ENCODE measurements at regions not wholly inside any gene's neighbourhood (a gene's known extent, or its start where the extent isn't known, plus 50 kb on each side); places are given as distances from the start of the nearest gene placed in this dataset.

DNA sequence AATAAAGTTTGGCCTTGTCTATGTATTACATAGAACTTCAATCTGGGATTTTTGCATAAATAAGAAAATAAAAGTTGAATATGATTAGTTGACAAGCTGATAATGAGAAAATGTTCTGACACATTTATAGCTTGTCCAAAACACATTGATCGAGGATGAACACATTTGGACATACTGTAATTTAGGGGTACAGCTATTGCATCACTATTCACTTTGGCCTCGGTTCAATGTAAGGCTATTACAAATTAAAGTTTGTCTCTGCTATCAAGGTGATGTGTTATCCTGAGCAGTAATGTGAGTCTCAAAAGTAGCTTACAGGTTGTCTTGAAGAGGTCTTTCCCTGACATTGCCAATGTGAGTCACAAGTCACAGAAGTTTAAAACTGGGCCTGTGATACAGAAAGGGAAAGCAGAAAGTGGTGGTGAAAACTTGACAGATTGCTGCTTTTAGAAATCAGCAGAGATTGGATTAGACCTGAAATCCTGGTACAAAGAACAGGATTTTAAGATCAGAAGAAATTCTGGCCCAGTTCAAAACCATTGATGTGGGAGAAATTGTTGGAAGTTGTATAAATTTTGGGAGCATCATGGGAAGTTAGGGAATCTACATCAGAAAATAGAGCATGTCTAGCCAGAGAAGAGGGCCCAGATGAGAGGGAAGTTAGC is 674.1 kb downstream of the NYAP2 start:
- no peak for DNase-seq (ENCODE audit: unreplicated experiment)
- CTCF ChIA-PET, result no interaction called here
- H3K27ac Mint-ChIP-seq (ENCODE audit: low read depth, unreplicated experiment), result no peak overlapping the region
- H3K9me3 Mint-ChIP-seq (ENCODE audit: unreplicated experiment), result peaks cover 5% of the 10 kb centered on the region
- TF ChIP-seq, protein P1, sequence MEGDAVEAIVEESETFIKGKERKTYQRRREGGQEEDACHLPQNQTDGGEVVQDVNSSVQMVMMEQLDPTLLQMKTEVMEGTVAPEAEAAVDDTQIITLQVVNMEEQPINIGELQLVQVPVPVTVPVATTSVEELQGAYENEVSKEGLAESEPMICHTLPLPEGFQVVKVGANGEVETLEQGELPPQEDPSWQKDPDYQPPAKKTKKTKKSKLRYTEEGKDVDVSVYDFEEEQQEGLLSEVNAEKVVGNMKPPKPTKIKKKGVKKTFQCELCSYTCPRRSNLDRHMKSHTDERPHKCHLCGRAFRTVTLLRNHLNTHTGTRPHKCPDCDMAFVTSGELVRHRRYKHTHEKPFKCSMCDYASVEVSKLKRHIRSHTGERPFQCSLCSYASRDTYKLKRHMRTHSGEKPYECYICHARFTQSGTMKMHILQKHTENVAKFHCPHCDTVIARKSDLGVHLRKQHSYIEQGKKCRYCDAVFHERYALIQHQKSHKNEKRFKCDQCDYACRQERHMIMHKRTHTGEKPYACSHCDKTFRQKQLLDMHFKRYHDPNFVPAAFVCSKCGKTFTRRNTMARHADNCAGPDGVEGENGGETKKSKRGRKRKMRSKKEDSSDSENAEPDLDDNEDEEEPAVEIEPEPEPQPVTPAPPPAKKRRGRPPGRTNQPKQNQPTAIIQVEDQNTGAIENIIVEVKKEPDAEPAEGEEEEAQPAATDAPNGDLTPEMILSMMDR (IDR thresholded peaks at IDR 0.05; ENCODE audit: unreplicated experiment), result no peak
- POLR2A ChIA-PET, result interaction anchor here (0.6 to 1.8 kb wide), 2 partner anchors 9 to 16 kb away, joined by 3 to 7 read pairs; no protein-coding TSS in a partner anchor
- intact Hi-C loops (cut with micrococcal nuclease), result no loop called here
- no TSS peak for BruUV-seq (replicated peaks)
- peaks cover 4% of the 10 kb centered on the region for H3K4me1 Mint-ChIP-seq (ENCODE audit: insufficient read depth, unreplicated experiment)
- no peak overlapping the region for H3K4me3 Mint-ChIP-seq (ENCODE audit: unreplicated experiment)
- no peaks in the 10 kb centered on the region for H3K27me3 Mint-ChIP-seq (ENCODE audit: insufficient read depth, unreplicated experiment)
- no peaks in the 10 kb centered on the region for H3K36me3 Mint-ChIP-seq (ENCODE audit: insufficient read depth, unreplicated experiment)

DNA sequence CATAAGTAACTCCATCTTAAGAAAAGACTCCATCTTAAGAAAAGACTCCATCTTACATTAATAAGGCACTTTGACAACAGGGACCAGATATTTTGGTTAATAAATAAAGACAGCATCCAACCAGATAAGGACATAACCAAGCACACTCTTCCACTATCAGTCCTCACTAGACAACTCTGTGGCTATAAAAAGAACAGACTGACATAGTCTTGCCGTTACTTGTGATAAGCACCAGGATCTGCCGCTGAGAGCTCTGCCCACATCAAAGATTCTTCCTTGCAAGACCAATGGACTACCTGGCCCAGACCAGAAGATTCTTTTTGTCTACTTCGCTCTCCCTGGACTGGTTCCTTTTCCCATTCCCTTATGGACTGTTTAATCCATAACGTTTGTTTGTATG is 667.4 kb downstream of the NYAP2 start:
- no peak for DNase-seq (ENCODE audit: unreplicated experiment)
- H3K36me3 Mint-ChIP-seq (ENCODE audit: insufficient read depth, unreplicated experiment), result no peaks in the 10 kb centered on the region
- H3K27ac Mint-ChIP-seq (ENCODE audit: low read depth, unreplicated experiment), result no peak overlapping the region
- POLR2A ChIA-PET, result no interaction called here
- no peaks in the 10 kb centered on the region for H3K9me3 Mint-ChIP-seq (ENCODE audit: unreplicated experiment)
- TF ChIP-seq, protein P1 (IDR thresholded peaks at IDR 0.05; ENCODE audit: unreplicated experiment), result no peak
- BruUV-seq (replicated peaks), result no TSS peak
- intact Hi-C loops (cut with micrococcal nuclease), result no loop called here
- H3K27me3 Mint-ChIP-seq (ENCODE audit: insufficient read depth, unreplicated experiment), result no peaks in the 10 kb centered on the region
- no peak overlapping the region for H3K4me3 Mint-ChIP-seq (ENCODE audit: unreplicated experiment)
- CTCF ChIA-PET, result no interaction called here
- H3K4me1 Mint-ChIP-seq (ENCODE audit: insufficient read depth, unreplicated experiment), result peaks cover 13% of the 10 kb centered on the region

DNA sequence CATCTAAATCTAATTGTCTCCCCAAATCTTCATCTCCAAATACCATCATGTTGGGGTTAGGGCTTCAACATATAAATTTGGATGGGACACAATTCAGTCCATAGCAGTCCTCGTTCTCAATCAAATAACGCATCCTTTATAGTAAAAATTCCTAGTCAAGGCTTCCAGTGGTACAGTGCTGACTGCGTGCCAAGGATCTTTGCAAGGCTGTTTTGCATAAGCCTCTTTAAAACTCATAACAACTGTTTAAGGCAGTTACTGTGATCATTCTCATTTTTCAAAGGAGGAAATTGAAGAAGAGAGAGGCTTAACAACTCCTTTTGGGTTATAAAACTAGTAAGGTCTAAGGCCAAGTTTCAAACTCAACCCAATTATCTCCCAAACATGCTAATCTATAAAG is 666.9 kb downstream of the NYAP2 start:
- no TSS peak for BruUV-seq (replicated peaks)
- TF ChIP-seq, protein P1 (IDR thresholded peaks at IDR 0.05; ENCODE audit: unreplicated experiment), result no peak
- ChIA-PET CTCF (no interaction called here), POLR2A (no interaction called here)
- no peak overlapping the region for H3K27ac Mint-ChIP-seq (ENCODE audit: low read depth, unreplicated experiment)
- H3K9me3 Mint-ChIP-seq (ENCODE audit: unreplicated experiment), result no peaks in the 10 kb centered on the region
- intact Hi-C loops (cut with micrococcal nuclease), result no loop called here
- no peaks in the 10 kb centered on the region for H3K27me3 Mint-ChIP-seq (ENCODE audit: insufficient read depth, unreplicated experiment)
- DNase-seq (ENCODE audit: unreplicated experiment), result no peak
- H3K36me3 Mint-ChIP-seq (ENCODE audit: insufficient read depth, unreplicated experiment), result no peaks in the 10 kb centered on the region
- peaks cover 13% of the 10 kb centered on the region for H3K4me1 Mint-ChIP-seq (ENCODE audit: insufficient read depth, unreplicated experiment)
- no peak overlapping the region for H3K4me3 Mint-ChIP-seq (ENCODE audit: unreplicated experiment)

DNA sequence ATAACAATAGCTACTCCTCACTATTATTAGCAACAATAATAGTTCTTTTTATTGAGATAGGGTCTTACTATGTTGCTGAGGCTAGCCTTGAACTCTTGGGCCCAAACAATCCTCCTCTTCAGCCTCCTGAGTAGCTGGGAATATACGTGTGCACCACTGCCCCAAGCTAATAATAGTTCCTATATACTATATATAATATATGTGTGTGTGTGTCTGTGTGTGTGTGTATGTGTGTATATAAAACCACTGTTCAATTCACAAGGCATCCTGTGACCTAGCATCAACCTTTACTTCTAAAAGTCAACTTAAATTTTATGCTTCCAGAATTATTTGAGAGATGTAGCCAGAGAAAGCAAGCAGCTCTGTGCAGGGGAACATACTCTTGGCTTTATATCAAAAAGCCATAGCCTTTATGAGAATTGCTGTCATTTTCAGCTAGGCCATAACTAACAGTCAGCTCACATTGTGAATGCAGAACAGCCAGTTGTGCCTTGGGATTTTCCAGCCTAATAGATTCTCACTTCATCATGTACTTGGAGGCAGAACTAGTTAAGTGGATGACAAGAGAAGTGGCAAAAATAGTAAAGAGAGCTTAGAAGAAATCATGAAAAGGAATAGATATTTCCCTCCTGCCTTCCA is 665.5 kb downstream of the NYAP2 start:
- intact Hi-C loops (cut with micrococcal nuclease), result no loop called here
- H3K27ac Mint-ChIP-seq (ENCODE audit: low read depth, unreplicated experiment), result peak overlapping the region; percentile 63
- TF ChIP-seq, protein P1 (IDR thresholded peaks at IDR 0.05; ENCODE audit: unreplicated experiment), result no peak
- H3K36me3 Mint-ChIP-seq (ENCODE audit: insufficient read depth, unreplicated experiment), result no peaks in the 10 kb centered on the region
- DNase-seq (ENCODE audit: unreplicated experiment), result no peak
- H3K9me3 Mint-ChIP-seq (ENCODE audit: unreplicated experiment), result no peaks in the 10 kb centered on the region
- BruUV-seq (replicated peaks), result no TSS peak
- CTCF ChIA-PET, result interaction anchor here (1.6 kb wide), 1 partner anchor 12 kb away, joined by 4 read pairs; no protein-coding TSS in a partner anchor
- H3K4me1 Mint-ChIP-seq (ENCODE audit: insufficient read depth, unreplicated experiment), result peaks cover 22% of the 10 kb centered on the region
- POLR2A ChIA-PET, result interaction anchor here (1.0 to 2.8 kb wide), 8 partner anchors 8 to 729 kb away, joined by 3 to 35 read pairs (median 6); no protein-coding TSS in a partner anchor
- no peak overlapping the region for H3K4me3 Mint-ChIP-seq (ENCODE audit: unreplicated experiment)
- H3K27me3 Mint-ChIP-seq (ENCODE audit: insufficient read depth, unreplicated experiment), result no peaks in the 10 kb centered on the region

Data from MCF 10A (cell line).